ENCODE measurements at regions not wholly inside any gene's neighbourhood (a gene's known extent, or its start where the extent isn't known, plus 50 kb on each side); places are given as distances from the start of the nearest gene placed in this dataset.
"Not testable (repeated sequence)": the region's sequence is repeated elsewhere in the genome, so short reads cannot be mapped to it uniquely, and the experiment has no call there.

GRCh38 chr3:4077950-4078349, 225.2 kb upstream of the SETMAR start:
- DNase-seq, result no peak

GRCh38 chr3:4078903-4079302, 224.3 kb upstream of the SETMAR start:
- DNase-seq, result no peak

DNA sequence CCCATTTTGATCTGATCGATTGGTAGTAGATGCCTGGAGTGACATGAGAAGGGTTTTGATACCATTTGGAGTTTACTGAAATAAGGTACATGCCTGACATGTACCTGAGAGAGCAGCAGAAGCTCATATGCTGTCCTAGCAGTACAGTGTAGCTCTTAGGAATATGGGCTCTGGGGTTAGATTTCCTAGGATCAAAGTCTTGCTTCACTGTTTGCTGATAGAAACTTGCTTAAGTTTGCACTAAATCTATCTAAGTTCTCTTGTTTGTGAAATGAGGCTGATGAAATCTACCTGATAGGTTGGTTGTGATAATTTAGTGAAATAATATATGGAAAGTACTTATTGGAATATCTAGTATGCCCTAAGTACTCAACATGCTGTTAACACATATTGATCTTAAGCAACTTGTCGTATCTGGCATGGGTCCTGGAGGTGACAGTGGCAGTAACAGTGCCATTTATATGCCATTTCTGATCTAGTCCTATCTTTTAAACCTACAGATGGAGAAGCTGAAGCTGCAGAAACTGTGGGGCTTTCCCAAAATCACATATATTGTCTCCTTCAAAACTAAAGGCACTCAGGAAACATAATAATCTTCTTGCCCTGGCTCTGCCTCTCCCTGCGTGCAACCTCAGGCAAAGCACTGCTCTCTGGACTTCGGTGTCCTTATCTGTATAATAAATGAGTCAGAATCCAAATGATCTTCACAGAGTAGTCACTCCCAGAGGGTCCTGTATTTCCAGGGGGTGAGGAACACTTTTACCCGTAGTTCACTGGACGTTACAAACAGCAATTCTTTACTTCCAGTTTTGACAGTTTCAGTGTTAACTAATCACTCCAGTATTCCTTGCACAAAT, 223.6 kb upstream of the SETMAR start:
- DNase-seq, result no peak

- no peak for DNase-seq
Observed at GRCh38 chr3:4083225-4084015, 219.7 kb upstream of the SETMAR start.

- no peak for DNase-seq
Observed at GRCh38 chr3:4084271-4084670, 218.9 kb upstream of the SETMAR start.

DNA sequence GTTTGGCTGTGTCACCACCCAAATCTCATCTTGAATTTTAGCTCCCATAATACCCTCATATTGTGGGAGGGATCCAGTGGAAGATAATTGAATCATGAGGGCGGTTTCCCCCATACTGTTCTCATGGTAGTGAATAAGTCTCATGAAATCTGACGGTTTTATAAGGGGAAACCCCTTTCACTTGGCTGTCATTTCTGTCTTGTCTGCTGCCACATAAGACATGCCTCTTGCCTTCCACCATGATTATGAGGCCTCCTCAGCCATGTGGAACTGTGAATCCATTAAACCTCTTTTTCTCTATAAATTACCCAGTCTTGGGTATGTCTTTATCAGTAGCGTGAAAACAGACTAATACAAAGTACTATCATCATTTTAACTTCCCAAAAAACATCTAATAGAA, 216.5 kb upstream of the SETMAR start:
- not testable (repeated sequence) for DNase-seq

DNA sequence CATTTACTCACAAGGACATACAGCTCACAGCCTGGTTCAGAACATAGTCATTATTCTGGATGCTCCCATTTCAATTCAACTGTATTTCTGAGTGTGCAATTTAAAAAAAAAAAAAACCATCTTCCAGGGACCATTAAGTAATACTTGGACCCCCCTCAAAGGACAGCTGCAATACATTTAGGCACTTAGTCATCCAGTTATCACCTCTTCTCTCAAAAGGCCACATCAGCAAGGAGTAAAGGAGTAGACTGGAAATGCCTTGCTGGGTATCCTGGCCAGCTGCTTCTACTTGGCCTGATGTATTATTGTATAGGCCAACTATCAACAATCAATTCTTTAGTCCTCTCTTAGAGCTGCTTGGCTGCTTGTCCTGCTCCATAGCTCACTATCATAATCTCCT, 211.4 kb upstream of the SETMAR start:
- DNase-seq, result no peak

DNA sequence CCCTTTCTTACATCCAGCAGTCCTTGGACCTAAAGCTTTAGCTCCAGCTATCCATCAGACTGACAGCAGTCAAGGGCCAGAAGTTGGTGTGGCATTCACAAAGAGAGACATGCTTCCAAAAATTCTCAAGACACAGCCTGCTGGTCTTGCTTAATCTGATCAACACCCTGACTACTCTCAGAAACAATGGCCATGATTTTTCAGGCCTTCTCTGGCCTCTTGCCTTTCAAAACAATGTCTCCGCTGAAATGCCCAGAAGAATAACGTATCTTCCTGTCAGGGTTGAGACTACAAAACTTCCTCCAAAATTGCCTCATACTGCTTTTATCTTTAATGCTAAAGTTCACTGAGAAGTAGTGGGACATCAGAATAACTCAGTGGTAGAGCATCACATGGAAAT, 205.4 kb upstream of the SETMAR start:
- no peak for DNase-seq

DNA sequence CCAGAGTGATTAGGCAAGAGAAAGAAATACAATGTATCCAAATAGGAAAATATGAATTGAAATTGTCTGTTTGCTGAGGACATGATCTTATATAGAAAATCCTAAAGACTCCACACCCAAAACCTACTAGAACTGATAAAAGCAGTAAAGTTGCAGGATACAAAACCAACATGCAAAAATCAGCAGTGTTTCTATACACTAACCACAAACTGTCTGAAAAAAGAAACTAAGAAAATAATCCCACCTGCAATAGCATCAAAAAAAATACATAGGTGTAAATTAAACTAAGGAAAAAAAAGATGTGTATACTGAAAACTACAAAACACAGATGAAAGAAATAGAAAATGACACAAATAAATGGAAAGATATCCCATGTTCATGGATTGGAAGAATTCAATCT, 203.6 kb upstream of the SETMAR start:
- no peak for DNase-seq

- no peak for DNase-seq
Observed at GRCh38 chr3:4107430-4107829, 195.7 kb upstream of the SETMAR start.

GRCh38 chr3:4113811-4114522, 189.2 kb upstream of the SETMAR start:
- no peak for DNase-seq

GRCh38 chr3:4119119-4119518, 184.1 kb upstream of the SETMAR start:
- no peak for DNase-seq

GRCh38 chr3:4125576-4125975, 177.6 kb upstream of the SETMAR start:
- no peak for DNase-seq

DNA sequence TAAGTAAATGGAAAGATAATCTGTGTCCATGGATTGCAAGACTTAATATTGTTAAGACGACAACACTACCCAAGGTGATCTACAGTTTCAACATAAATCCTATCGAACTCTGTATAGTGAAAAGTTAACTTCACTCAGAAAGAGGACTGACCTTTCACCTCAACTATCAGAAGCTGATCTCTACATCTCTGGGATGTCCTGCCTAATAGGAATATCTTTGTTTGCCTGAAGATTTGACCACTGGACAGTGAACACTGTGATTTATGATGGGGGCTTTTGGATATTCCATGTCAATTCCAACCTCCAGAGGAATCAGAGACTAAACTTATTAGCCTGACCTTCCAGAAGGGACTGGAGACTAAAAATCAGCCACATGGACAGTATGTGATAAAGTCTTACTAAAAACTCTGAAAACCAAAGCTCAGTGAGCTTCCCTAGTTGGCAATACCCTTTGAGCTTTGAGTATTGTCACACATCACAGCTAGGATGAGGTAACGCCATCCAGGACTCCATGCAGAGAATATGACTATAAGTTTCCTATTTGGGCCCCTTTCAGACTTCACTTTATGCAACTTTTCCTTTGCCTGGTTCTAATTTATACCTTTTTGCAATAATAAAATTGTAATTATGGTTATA, 164.9 kb upstream of the SETMAR start:
- DNase-seq, result no peak

GRCh38 chr3:4138786-4139431, 164.3 kb upstream of the SETMAR start:
- no peak for DNase-seq

- DNase-seq, result no peak
Observed at GRCh38 chr3:4139462-4140140, 163.6 kb upstream of the SETMAR start.

- no peak for DNase-seq
Observed at GRCh38 chr3:4140921-4141320, 162.2 kb upstream of the SETMAR start.

GRCh38 chr3:4147556-4148118, 155.5 kb upstream of the SETMAR start:
- no peak for DNase-seq

DNA sequence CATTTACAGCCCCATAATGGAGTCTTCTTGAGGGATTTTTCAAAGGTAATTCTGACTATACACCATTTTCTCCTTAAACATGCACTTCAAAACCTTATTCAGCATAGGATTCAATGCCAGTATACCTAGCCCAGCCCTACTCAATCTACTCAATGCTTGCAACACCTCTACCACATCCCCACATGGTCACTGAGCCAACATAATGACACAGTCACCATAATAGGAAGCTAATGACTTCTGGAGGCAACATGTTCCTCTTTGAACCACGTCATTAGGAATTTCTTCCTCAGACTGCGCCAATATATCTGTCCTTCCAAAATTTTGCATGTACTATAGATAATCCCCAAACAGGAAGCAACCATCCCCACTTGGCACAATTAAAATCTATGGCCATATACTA, 153.9 kb upstream of the SETMAR start:
- DNase-seq, result no peak

- DNase-seq, result no peak
Observed at GRCh38 chr3:4150816-4151215, 152.4 kb upstream of the SETMAR start.

DNA sequence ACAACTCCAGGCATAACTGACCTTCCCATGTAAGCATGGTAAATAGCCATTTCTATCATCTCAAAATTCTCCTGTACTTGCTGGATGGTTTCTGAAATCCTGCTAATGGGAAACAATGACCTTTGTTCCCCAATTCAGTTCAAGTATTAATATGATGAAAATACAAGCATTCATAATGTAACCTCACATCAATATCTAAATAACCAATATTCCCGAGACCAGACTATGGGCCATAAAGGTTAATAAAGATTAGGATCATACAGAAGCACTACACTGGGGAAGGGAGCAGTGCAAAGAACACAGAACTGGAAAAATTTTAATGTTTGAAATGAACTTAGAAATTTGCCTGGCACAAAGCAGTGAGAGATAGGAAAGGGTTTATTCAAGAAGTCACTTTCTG, 151.3 kb upstream of the SETMAR start:
- no peak for DNase-seq

DNA sequence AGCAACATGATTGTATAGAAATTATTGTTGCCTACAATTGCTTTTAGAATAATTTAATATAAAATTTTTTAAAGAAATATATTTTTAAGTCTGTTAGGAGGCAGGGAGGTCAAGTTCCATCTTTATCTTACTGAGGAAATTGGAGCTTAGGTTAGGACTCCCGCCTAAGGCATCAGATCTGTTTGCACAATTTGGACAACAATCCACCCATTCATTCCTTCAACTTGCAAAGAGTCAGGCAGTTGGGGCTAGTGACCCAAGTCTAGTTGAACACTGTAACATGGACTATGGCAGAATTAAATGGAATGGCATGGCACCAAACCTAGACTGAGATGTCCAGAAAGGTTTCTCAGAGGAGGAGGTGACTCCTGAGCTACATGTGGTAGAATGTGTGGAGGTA, 149.4 kb upstream of the SETMAR start:
- DNase-seq, result no peak

Data from activated CD4-positive, alpha-beta T cell treated with anti-CD3 and anti-CD28 coated beads, Interleukin-2, amount 50 U/mL, for 16 hours (primary cell).